ENCODE measurements at regions not wholly inside any gene's neighbourhood (a gene's known extent, or its start where the extent isn't known, plus 50 kb on each side); places are given as distances from the start of the nearest gene placed in this dataset.

DNA sequence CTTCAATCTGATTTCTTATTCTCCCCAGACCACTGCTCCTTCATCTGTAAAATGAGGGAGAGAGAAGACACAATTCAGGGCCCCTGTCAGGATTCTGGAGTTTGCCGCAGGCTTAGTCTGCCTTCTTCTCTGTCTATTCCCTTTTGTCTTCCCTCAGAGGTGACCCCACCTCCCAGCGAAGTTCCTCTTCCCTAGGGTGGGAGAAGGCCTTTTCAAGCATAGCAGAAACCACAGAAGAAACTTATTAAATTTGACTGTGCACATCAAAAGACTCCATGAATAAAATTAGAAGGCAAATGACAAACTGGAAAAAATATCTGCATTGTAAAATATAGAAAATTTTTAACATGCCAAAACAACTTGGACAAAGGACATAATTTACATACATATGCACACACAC lies 148.8 kb downstream of the HNRNPD start:
- DNase-seq (no peak), ATAC-seq (no peak)
- Mint-ChIP-seq H3K4me1 (ENCODE audit: low read depth) (peaks cover 12% of the 10 kb centered on the region), H3K9me3 (no peaks in the 10 kb centered on the region), H3K4me3 (no peak overlapping the region), H3K27me3 (ENCODE audit: low read depth) (no peaks in the 10 kb centered on the region), H3K36me3 (ENCODE audit: insufficient read depth) (no peaks in the 10 kb centered on the region)

DNA sequence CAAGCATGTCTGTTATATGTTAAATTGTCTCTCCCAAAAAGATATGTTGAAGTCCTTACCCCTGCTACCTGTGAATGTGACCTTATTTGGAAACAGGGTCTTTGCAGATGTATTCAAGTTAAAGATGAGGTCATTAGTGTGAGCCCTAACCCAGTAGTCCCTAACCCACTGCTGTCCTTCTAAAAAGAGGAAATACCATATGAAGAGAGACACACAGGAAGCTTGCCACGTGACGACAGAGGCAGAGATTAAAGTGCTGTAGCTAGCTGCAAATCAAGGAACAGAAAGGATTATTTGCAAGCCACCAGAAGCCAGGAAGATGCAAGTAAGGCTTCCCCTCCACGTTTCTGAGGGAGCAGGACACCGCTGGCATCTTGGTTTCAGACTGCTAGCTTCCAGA lies 150.1 kb downstream of the HNRNPD start:
- DNase-seq (no peak), ATAC-seq (peak; percentile 40 to 46)
- no peak overlapping the region for H3K4me3 Mint-ChIP-seq
- no peaks in the 10 kb centered on the region for H3K36me3 Mint-ChIP-seq (ENCODE audit: insufficient read depth)
- H3K9me3 Mint-ChIP-seq = no peaks in the 10 kb centered on the region
- H3K27me3 Mint-ChIP-seq (ENCODE audit: low read depth) = no peaks in the 10 kb centered on the region
- peaks cover 12% of the 10 kb centered on the region for H3K4me1 Mint-ChIP-seq (ENCODE audit: low read depth)

DNA sequence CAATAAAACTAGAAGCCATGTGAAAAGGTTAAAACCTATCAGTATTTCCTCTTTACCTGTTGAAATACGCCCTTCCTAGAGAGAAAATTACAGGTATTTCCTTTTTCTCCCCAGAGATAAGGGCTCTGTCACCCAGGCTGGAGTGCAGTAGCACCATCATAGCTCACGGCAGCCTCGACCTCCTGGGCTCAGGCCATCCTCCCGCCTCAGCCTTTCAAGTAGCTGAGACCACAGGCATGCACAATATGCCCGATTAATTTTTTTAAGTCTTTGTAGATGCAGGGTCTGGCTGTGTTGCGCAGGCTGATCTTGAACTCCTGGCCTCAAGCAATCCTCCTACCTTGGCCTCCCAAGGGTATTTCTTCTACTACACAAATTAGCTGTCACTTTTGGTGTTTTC lies 154.4 kb downstream of the HNRNPD start:
- ATAC-seq (no peak), DNase-seq (no peak)
- H3K4me3 Mint-ChIP-seq = no peak overlapping the region
- no peaks in the 10 kb centered on the region for H3K36me3 Mint-ChIP-seq (ENCODE audit: insufficient read depth)
- H3K27me3 Mint-ChIP-seq (ENCODE audit: low read depth) = no peaks in the 10 kb centered on the region
- H3K9me3 Mint-ChIP-seq = peaks cover 5% of the 10 kb centered on the region
- peaks cover 11% of the 10 kb centered on the region for H3K4me1 Mint-ChIP-seq (ENCODE audit: low read depth)

DNA sequence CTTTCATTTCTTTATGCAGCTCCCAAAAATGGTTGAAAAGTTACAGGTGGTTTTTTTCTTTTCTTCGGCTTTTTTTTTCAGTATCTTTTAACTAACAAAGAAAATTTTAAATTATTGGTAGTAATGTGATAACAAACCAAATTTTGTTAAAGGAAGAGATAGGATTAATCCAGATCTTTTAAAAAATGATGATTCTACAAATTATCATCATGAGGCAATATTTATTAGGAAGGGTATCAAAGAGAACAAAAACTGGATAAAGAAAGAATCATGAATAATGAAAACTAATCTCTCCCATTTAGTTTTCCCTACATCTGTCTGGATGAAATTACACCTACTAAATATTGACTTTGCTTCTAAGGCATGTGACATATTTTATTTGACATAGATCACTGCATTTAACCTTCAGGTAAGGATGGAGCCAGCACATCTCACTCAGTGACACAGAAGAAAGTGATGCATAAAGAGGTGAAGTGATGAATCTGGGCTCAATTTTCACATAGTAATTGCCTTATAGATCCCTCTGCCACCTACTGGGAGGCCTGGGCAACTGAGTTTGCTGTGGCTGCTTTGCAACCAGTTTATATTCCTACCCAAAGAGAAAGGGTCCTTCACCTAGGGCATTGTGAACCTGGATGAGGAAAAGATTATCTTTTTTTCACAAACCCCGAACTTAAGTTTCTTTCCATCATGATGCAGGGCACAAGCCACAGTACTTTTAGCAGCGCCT lies 155.6 kb downstream of the HNRNPD start:
- Mint-ChIP-seq H3K9me3 (peaks cover 5% of the 10 kb centered on the region), H3K4me3 (no peak overlapping the region), H3K4me1 (ENCODE audit: low read depth) (peaks cover 14% of the 10 kb centered on the region), H3K27me3 (ENCODE audit: low read depth) (no peaks in the 10 kb centered on the region), H3K36me3 (ENCODE audit: insufficient read depth) (no peaks in the 10 kb centered on the region)
- ATAC-seq = no peak
- no peak for DNase-seq

DNA sequence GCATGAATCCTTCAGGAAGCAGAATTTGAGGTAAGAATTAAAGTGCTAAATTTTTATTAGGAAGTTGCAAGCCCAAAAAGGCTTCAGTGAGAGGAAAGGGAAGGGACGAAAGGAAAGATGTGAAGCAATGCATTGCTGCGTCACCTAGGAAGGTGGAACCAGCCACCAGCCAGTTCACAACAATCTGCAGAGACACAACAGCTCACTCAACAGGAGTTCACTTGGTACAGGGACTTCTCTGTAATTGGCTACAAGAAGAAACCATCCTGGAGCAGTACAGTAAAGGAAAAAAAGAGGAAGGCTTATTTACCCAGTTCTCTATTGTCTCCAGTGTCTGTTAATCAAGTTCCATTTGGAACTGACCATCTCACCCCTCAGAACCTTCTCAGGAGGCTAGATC lies 157.6 kb downstream of the HNRNPD start:
- no peaks in the 10 kb centered on the region for H3K36me3 Mint-ChIP-seq (ENCODE audit: insufficient read depth)
- no peaks in the 10 kb centered on the region for H3K27me3 Mint-ChIP-seq (ENCODE audit: low read depth)
- H3K4me1 Mint-ChIP-seq (ENCODE audit: low read depth) = peaks cover 19% of the 10 kb centered on the region
- DNase-seq = no peak
- no peak for ATAC-seq
- no peak overlapping the region for H3K4me3 Mint-ChIP-seq
- H3K9me3 Mint-ChIP-seq = peaks cover 5% of the 10 kb centered on the region

DNA sequence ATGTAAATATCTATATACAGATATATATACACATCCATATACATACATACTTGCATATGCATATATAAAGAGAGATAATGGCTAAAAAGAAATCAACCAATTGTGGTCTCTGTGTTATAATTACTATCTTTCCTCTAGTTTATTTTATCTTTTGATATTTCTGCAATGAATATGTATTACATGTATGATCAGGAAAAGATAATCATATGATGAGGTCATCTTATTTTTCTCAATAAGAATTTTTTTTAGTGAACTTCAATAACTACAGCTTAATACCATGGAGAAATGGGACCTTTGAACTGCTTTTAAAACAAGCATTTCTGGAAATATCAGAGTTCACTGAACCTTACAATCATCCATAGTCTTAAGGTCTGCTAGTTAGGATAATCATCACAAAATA lies 158.0 kb downstream of the HNRNPD start:
- H3K36me3 Mint-ChIP-seq (ENCODE audit: insufficient read depth) = no peaks in the 10 kb centered on the region
- DNase-seq (no peak), ATAC-seq (no peak)
- H3K9me3 Mint-ChIP-seq = peaks cover 5% of the 10 kb centered on the region
- H3K4me3 Mint-ChIP-seq = no peak overlapping the region
- H3K27me3 Mint-ChIP-seq (ENCODE audit: low read depth) = no peaks in the 10 kb centered on the region
- peaks cover 19% of the 10 kb centered on the region for H3K4me1 Mint-ChIP-seq (ENCODE audit: low read depth)

DNA sequence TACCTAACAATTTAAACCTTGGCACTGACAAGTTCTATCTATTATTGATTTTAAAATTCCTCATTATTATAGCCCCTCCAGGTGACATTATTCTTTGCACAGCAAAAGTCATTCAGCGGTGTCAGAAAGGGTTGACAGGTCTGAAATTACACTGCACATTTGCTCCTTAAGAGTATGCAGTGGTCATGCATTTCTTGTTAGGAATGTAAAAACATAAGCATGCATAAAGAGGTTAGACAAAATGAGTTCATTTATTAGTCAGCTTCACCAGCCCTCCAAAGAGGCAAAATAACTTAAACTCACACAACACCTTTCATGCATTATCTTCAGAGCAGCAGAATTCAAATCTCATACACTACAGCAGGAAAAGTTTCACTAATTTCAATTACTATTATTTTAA lies 158.8 kb downstream of the HNRNPD start:
- no peak for ATAC-seq
- no peak overlapping the region for H3K4me3 Mint-ChIP-seq
- no peaks in the 10 kb centered on the region for H3K27me3 Mint-ChIP-seq (ENCODE audit: low read depth)
- no peaks in the 10 kb centered on the region for H3K36me3 Mint-ChIP-seq (ENCODE audit: insufficient read depth)
- H3K9me3 Mint-ChIP-seq = peaks cover 5% of the 10 kb centered on the region
- DNase-seq = no peak
- peaks cover 19% of the 10 kb centered on the region for H3K4me1 Mint-ChIP-seq (ENCODE audit: low read depth)

DNA sequence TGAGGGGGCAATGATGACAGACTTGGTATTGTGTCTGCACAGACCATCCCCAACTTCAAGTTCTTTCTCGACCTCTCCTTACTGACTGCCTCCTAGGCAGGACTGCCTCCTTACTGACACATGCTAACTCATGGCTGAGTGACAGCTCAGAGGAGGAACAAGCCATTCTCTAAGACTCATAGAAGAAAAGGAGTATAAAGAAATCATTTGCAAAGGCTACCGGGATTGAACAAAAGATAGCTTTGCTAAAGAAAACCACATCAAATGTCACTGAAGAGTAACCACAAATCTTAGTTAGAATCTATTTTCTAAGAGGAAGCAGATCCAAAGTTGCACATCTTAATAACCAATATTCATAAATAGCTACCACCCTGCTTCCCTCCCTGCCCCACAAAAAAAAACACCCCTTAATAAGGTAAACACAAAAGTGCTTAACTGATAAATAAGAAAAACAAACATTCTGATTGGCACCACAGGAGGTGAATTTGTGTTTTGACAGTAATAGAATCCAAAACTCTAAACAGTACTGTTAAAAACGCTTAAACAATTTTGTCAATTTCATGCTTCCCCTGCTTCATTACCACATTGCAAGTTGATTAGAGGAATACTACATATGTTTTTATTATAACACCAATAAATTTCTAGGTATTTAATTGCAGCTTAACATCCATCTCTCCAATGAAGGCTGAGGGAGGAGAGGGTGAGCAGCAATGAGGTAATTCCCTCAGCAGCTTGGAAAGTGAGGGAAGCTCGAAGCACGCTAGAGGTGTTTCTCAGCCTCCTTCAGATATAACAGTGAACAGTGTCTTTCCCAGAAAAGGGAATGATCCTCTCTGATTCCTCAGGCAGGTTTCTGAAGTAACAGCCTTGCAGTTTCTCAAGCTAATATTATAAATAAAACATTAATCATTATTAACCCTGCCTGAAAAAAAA lies 160.0 kb downstream of the HNRNPD start:
- Mint-ChIP-seq H3K4me1 (ENCODE audit: low read depth) (peaks cover 19% of the 10 kb centered on the region), H3K9me3 (peaks cover 5% of the 10 kb centered on the region), H3K4me3 (no peak overlapping the region), H3K27me3 (ENCODE audit: low read depth) (no peaks in the 10 kb centered on the region), H3K36me3 (ENCODE audit: insufficient read depth) (no peaks in the 10 kb centered on the region)
- DNase-seq = no peak
- peak; percentile 76 to 81 for ATAC-seq

DNA sequence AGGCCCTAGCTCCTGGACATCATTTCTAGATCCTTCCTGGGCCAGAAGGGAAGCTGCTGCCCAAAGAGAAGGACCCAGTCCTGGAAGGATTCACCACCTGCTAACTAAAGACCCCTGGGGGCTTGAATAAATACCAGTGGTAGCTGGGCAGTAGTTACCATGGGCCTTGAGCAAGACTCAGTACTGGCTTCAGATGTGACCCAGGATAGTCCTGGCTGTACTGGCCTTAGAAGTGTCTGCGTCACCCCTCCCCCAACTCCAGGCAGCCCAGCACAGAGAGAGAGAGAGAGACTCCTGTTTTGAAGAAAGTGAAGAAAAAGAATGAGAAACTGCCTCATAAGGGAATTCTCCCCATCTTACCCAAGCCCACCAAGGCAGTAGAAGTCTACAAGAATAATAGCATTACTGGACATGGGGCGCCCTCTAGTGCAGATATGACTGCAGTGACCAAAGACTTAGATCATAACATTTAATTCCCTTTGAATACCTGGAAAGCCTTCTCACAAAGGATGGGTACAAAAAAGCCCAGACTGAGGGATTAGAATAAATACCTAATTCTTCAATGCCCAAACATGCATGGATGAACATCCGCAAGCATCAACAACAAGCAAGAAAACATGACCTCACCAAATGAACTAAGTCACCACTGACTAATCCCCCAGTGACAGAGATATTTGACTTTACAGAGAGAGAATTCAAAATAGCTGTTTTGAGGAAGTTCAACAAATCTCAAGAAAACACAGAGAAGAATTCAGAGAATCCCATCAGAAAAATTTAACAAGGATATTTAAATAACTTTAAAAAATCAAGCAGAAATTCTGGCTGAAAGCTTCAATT lies 171.8 kb downstream of the HNRNPD start:
- ATAC-seq = peak in 1 of 2 donors; percentile 43
- H3K27me3 Mint-ChIP-seq (ENCODE audit: low read depth) = peaks cover 4% of the 10 kb centered on the region

DNA sequence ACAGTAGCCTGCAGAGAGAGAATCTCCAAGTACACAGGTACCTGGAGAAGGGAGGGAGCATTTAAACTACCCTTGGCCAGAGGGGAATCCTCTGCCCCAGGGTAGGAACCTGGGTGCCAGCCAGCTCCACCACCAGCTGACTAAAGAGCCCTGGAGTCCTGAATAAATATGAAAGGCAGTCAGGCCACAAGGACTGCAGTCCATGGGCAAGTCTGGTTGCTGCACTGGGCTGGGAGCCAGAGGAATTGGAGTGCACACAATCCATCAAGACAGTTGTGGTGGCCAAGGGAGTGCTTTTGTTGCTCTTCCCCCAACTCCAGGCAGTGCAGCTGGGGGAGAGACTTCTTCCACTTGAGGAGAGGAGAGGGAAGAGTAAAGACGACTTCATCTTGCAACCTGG lies 172.5 kb downstream of the HNRNPD start:
- ATAC-seq (no peak), DNase-seq (no peak)
- Mint-ChIP-seq H3K9me3 (no peaks in the 10 kb centered on the region), H3K4me1 (ENCODE audit: low read depth) (peaks cover 5% of the 10 kb centered on the region), H3K36me3 (ENCODE audit: insufficient read depth) (no peaks in the 10 kb centered on the region), H3K4me3 (no peak overlapping the region), H3K27me3 (ENCODE audit: low read depth) (peaks cover 3% of the 10 kb centered on the region)

More for the DNA sequence above, 171.8 kb downstream of the HNRNPD start:
- Mint-ChIP-seq H3K4me1 (ENCODE audit: low read depth) (peaks cover 5% of the 10 kb centered on the region), H3K4me3 (no peak overlapping the region), H3K9me3 (no peaks in the 10 kb centered on the region), H3K36me3 (ENCODE audit: insufficient read depth) (no peaks in the 10 kb centered on the region)
- DNase-seq = peak; percentile 8

DNA sequence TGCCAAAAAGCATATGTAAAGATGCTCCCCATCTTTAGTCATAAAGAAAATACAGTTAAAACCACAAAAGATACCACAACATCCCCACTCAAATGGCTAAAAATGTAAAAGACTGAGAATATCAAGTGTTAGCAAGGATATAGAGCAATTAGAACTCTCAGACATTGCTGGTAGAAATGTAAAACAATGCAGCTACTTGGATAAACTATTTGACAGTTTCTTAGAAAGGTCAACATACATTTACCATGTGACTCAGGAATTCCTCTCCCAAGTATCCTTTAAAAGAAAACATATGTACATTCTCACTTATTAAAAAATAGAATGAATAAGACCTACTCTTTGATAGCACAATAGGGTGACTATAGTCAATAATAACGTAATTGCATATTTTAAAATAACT lies 173.7 kb downstream of the HNRNPD start:
- DNase-seq (no peak), ATAC-seq (no peak)
- no peak overlapping the region for H3K4me3 Mint-ChIP-seq
- H3K4me1 Mint-ChIP-seq (ENCODE audit: low read depth) = peaks cover 5% of the 10 kb centered on the region
- no peaks in the 10 kb centered on the region for H3K36me3 Mint-ChIP-seq (ENCODE audit: insufficient read depth)
- H3K9me3 Mint-ChIP-seq = no peaks in the 10 kb centered on the region
- H3K27me3 Mint-ChIP-seq (ENCODE audit: low read depth) = peaks cover 3% of the 10 kb centered on the region

DNA sequence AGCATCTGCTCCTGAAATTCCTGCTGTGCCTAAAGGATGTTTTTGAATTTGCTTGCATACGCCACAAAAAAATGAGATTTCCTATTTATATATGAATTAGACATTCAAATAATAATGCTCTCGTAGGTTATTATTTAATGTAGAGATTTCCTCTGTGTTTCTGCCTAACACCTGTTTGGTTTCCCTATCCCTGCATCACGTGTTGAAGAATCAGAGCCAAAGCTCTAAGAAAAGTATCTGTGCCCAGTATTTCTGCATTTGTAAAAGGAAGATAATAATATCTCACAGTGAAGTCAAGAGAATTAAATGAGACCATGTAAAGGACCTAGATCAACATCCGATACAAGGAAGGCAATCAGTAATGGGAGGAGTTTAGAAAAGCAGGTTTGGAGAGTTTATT lies 179.5 kb downstream of the HNRNPD start:
- ATAC-seq (no peak), DNase-seq (no peak)
- Mint-ChIP-seq H3K36me3 (ENCODE audit: insufficient read depth) (no peaks in the 10 kb centered on the region), H3K27me3 (ENCODE audit: low read depth) (no peaks in the 10 kb centered on the region), H3K9me3 (peaks cover under 1% of the 10 kb centered on the region), H3K4me3 (no peak overlapping the region), H3K4me1 (ENCODE audit: low read depth) (no peaks in the 10 kb centered on the region)

DNA sequence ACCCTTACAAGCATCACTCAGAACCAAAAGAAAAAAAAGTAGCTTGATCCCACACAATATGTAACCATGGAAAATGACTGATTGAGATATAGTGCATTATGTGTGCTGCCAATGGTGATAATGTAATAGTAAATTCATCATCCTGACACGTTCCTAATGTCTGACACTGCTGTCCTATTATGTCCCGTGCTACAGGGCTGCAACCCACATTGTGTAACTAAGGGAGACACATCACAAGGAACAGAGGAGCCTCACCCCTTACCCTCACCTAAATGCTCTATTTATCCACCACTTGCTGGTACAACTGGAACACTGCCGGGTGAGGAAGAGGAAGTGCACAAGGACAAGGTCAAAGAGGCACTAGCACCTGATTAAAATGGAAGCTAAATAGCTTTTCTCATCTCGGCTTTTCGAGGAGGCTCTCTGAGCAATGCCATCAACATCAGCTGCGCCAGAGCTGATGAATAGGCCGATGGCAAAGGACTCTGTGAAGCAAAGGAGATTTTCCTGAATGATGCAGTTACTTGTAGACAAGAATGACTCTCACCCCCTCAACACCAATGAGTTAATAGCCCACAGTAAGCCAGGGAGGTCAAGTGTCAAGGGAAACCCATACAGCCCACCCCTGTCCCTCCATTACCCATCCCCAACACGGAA lies 181.6 kb downstream of the HNRNPD start:
- Mint-ChIP-seq H3K36me3 (ENCODE audit: insufficient read depth) (no peaks in the 10 kb centered on the region), H3K27me3 (ENCODE audit: low read depth) (no peaks in the 10 kb centered on the region), H3K9me3 (peaks cover 4% of the 10 kb centered on the region), H3K4me3 (no peak overlapping the region), H3K4me1 (ENCODE audit: low read depth) (no peaks in the 10 kb centered on the region)
- no peak for DNase-seq
- no peak for ATAC-seq

DNA sequence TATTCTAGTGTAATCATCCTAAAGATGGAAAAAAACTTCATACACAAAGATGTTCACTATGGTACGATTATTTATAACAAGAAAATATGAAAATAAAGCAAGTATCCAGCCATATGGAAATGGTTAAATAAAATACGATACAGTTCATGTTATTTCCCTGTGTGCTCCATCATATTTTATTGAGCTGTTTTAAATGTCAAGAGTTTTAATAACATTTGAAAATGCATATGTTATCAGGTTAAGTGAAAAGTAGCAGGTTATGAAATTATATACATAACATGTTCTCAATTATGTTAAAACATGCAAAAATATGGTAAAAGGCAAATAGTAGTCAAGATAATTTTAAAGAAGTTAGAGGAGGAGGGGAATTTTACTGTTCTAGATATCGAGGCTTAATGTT lies 192.0 kb downstream of the HNRNPD start:
- ATAC-seq (no peak), DNase-seq (no peak)
- Mint-ChIP-seq H3K27me3 (ENCODE audit: low read depth) (peaks cover 3% of the 10 kb centered on the region), H3K4me1 (ENCODE audit: low read depth) (no peaks in the 10 kb centered on the region), H3K4me3 (no peak overlapping the region), H3K36me3 (ENCODE audit: insufficient read depth) (no peaks in the 10 kb centered on the region), H3K9me3 (peaks cover 4% of the 10 kb centered on the region)
